ENCODE measurements at regions not wholly inside any gene's neighbourhood (a gene's known extent, or its start where the extent isn't known, plus 50 kb on each side); places are given as distances from the start of the nearest gene placed in this dataset.

GRCh38 chr5:104119529-104119928 is 556.9 kb upstream of the NUDT12 start:
- TF ChIP-seq, protein P1, sequence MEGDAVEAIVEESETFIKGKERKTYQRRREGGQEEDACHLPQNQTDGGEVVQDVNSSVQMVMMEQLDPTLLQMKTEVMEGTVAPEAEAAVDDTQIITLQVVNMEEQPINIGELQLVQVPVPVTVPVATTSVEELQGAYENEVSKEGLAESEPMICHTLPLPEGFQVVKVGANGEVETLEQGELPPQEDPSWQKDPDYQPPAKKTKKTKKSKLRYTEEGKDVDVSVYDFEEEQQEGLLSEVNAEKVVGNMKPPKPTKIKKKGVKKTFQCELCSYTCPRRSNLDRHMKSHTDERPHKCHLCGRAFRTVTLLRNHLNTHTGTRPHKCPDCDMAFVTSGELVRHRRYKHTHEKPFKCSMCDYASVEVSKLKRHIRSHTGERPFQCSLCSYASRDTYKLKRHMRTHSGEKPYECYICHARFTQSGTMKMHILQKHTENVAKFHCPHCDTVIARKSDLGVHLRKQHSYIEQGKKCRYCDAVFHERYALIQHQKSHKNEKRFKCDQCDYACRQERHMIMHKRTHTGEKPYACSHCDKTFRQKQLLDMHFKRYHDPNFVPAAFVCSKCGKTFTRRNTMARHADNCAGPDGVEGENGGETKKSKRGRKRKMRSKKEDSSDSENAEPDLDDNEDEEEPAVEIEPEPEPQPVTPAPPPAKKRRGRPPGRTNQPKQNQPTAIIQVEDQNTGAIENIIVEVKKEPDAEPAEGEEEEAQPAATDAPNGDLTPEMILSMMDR (IDR thresholded peaks at IDR 0.05): no peak
- no peak for TF ChIP-seq POLR2AphosphoS5 (IDR thresholded peaks at IDR 0.05)
